Activated naive CD4-positive, alpha-beta T cell treated with anti-CD3 and anti-CD28 coated beads, Interleukin-2, amount 50 U/mL, for 72 hours (primary cell): ENCODE measurements at regions not wholly inside any gene's neighbourhood (a gene's known extent, or its start where the extent isn't known, plus 50 kb on each side); places are given as distances from the start of the nearest gene placed in this dataset.

Source experiments
- ATAC-seq, 2 donors: fragments of 150-1000 bp; cut with Tn5 transposase; 2 replicates each; pipeline ENCODE4 v1.10.0; 2021; ENCODE audit warnings: mild to moderate bottlenecking in 2 of 2, moderate library complexity in 2 of 2
- DNase-seq, 2 donors: peaks; one replicate each; pipeline ENCODE4 v3.0.0; 2021 to 2022; ENCODE audit warnings: low spot score in 2 of 2
- H3K27ac Mint-ChIP-seq, 2 donors: one replicate each; pipeline ENCODE4 v1.8.0; 2022; ENCODE audit warnings: mild to moderate bottlenecking in 2 of 2, mixed read lengths in 2 of 2
- H3K36me3 Mint-ChIP-seq, 2 donors: one replicate each; pipeline ENCODE4 v1.8.0; 2022; ENCODE audit warnings: mixed read lengths in 2 of 2
- H3K9me3 Mint-ChIP-seq, 2 donors: one replicate each; pipeline ENCODE4 v1.8.0; 2022; ENCODE audit warnings: mixed read lengths in 2 of 2

DNA sequence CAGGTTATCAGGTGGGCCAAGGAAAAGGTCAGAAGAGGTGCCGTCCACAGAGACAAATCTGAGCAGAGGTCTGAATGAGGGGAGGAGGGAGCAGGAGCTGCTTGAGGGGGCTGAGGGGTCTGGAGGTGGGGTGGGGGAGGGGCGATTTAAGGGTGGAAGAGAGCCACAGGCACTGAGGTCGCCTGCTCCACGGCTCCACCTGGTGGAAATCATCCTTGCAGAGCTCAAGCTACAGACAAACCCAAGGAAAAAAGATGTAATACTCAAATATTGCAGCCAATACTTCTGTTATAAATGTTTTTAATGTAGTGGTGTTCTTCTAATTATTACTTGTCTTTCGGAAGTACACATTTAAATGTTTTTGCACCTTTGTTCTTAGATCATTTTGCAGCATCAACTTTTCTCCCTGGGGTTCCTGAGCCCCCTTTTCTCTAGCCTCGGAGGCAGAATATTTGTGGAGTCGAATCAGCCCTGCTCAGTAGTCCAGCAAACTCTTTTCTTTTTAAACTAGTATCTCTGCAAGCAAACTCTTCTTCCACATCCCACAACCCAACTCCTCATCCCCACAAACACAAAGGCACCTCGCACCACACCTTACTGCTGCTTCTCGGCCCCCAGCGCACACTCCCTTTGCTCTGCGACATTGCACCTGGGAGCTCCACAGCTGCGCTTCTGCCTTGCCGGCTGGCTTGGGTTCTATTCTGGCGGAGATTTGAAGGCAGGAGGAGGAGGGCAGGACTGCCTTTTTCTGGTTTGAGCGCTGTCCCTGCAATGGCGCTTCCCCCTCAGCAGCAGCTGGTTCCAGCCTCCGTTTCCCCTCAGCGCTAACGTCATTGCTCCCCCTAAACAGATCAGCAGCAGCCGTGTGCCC lies 51.0 kb upstream of the TFAP2A start:
- Mint-ChIP-seq H3K36me3 (no peaks in the 10 kb centered on the region), H3K27ac (no peak overlapping the region), H3K9me3 (no peaks in the 10 kb centered on the region)
- DNase-seq (peak in 1 of 2 donors; percentile 15), ATAC-seq (no peak)
